ENCODE measurements at regions not wholly inside any gene's neighbourhood (a gene's known extent, or its start where the extent isn't known, plus 50 kb on each side); places are given as distances from the start of the nearest gene placed in this dataset.
"Not testable (repeated sequence)": the region's sequence is repeated elsewhere in the genome, so short reads cannot be mapped to it uniquely, and the experiment has no call there.

- TF ChIP-seq, protein P1, sequence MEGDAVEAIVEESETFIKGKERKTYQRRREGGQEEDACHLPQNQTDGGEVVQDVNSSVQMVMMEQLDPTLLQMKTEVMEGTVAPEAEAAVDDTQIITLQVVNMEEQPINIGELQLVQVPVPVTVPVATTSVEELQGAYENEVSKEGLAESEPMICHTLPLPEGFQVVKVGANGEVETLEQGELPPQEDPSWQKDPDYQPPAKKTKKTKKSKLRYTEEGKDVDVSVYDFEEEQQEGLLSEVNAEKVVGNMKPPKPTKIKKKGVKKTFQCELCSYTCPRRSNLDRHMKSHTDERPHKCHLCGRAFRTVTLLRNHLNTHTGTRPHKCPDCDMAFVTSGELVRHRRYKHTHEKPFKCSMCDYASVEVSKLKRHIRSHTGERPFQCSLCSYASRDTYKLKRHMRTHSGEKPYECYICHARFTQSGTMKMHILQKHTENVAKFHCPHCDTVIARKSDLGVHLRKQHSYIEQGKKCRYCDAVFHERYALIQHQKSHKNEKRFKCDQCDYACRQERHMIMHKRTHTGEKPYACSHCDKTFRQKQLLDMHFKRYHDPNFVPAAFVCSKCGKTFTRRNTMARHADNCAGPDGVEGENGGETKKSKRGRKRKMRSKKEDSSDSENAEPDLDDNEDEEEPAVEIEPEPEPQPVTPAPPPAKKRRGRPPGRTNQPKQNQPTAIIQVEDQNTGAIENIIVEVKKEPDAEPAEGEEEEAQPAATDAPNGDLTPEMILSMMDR (conservative IDR thresholded peaks at IDR 0.05; ENCODE audit: low read depth, low read length), result not testable (repeated sequence)
- TF ChIP-seq EZH2phosphoT487 (IDR thresholded peaks at IDR 0.05; ENCODE audit: borderline replicate concordance, low read length); EZH2 (IDR thresholded peaks at IDR 0.05; ENCODE audit: low read length, unreplicated experiment): not testable (repeated sequence)
These were observed 142.0 kb downstream of the OR4F15 start for GRCh38 chr15:101953993-101954392.

Data from PC-3 (cell line).